NB4 (cell line): ENCODE measurements at regions not wholly inside any gene's neighbourhood (a gene's known extent, or its start where the extent isn't known, plus 50 kb on each side); places are given as distances from the start of the nearest gene placed in this dataset.

Experiments
- DNase-seq: peaks from one replicate; pipeline ENCODE4 v3.0.0; 2010; ENCODE audit warnings: low read depth
- H3K4me3 ChIP-seq: one replicate; pipeline ENCODE4 v1.5.1; 2011; ENCODE audit warnings: mild to moderate bottlenecking, low read depth, low read length, moderate library complexity
- CTCF ChIP-seq: IDR thresholded peaks from one replicate; pipeline ENCODE4 v1.5.1; 2012; ENCODE audit warnings: low read depth, low read length
- MAX ChIP-seq: IDR thresholded peaks from 2 replicates; pipeline ENCODE4 v1.6.1; 2011; ENCODE audit warnings: low read depth, low read length
- MYC ChIP-seq: IDR thresholded peaks from 2 replicates; pipeline ENCODE4 v1.6.1; 2011; ENCODE audit warnings: low read depth, low read length
- POLR2A ChIP-seq: IDR thresholded peaks from 2 replicates; pipeline ENCODE4 v1.6.1; 2011; ENCODE audit warnings: mild to moderate bottlenecking; ENCODE audit not compliant: insufficient read length; ENCODE audit errors: extremely low read depth

GRCh38 chr15:97598353-97598798, 362.1 kb upstream of the ARRDC4 start:
- DNase-seq = no peak
- no peak overlapping the region for H3K4me3 ChIP-seq
- TF ChIP-seq MYC (no peak), MAX (no peak), POLR2A (no peak), CTCF (no peak)

GRCh38 chr15:97600190-97600589, 360.3 kb upstream of the ARRDC4 start:
- no peak for DNase-seq
- no peak for TF ChIP-seq MAX
- TF ChIP-seq POLR2A = no peak
- no peak for TF ChIP-seq MYC
- no peak for TF ChIP-seq CTCF
- H3K4me3 ChIP-seq = no peak overlapping the region

GRCh38 chr15:97604677-97605076, 355.8 kb upstream of the ARRDC4 start:
- DNase-seq = no peak
- no peak overlapping the region for H3K4me3 ChIP-seq

GRCh38 chr15:97615114-97615513, 345.4 kb upstream of the ARRDC4 start:
- H3K4me3 ChIP-seq = no peak overlapping the region
- no peak for DNase-seq
- TF ChIP-seq MAX = no peak
- TF ChIP-seq MYC = no peak
- TF ChIP-seq POLR2A = no peak
- TF ChIP-seq CTCF = no peak

More at GRCh38 chr15:97604677-97605076, 355.8 kb upstream of the ARRDC4 start:
- TF ChIP-seq MYC = no peak
- no peak for TF ChIP-seq MAX
- TF ChIP-seq CTCF = no peak
- no peak for TF ChIP-seq POLR2A

- no peak for DNase-seq
- H3K4me3 ChIP-seq = no peak overlapping the region
- TF ChIP-seq MAX (no peak), MYC (no peak), POLR2A (no peak), CTCF (no peak)
Observed at GRCh38 chr15:97623091-97623661, 337.3 kb upstream of the ARRDC4 start.

GRCh38 chr15:97627634-97628033, 332.9 kb upstream of the ARRDC4 start:
- no peak for TF ChIP-seq MYC
- no peak for TF ChIP-seq POLR2A
- no peak for TF ChIP-seq MAX
- TF ChIP-seq CTCF = no peak
- no peak for DNase-seq
- H3K4me3 ChIP-seq = no peak overlapping the region
